HG03565 (cell line): ENCODE measurements at regions not wholly inside any gene's neighbourhood (a gene's known extent, or its start where the extent isn't known, plus 50 kb on each side); places are given as distances from the start of the nearest gene placed in this dataset.
"Not testable (repeated sequence)": the region's sequence is repeated elsewhere in the genome, so short reads cannot be mapped to it uniquely, and the experiment has no call there.

Source experiments
- ATAC-seq: cut with Tn5 transposase; IDR thresholded peaks from one replicate; pipeline ENCODE4 v1.9.1; 2021; ENCODE audit warnings: mild to moderate bottlenecking, moderate library complexity; ENCODE audit not compliant: unreplicated experiment

- ATAC-seq: no peak
Measured at GRCh38 chr13:63838366-63839110, 2422.9 kb upstream of the PCDH20 start.

GRCh38 chr13:63837701-63838100, 2422.1 kb upstream of the PCDH20 start:
- ATAC-seq: not testable (repeated sequence)

GRCh38 chr13:63829609-63830008, 2414.0 kb upstream of the PCDH20 start:
- ATAC-seq: not testable (repeated sequence)

DNA sequence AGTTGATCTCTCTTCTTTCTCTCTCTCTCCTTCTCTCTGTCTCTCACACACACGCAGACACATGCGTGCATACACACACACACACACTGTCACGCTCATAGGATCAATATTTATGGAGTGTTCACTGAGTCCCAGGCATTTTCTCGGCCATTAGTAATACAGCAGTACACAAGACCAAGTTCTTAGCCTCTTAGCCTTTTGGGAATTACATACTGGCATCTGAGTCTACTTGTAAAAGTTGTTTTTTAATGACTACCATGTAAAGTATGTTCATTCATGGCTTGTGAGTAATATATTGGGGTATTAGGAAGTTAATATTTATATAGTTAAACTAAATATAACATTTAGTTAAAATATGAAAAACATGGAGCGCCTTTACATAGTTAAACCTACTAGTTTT, 2406.1 kb upstream of the PCDH20 start:
- ATAC-seq: not testable (repeated sequence)

GRCh38 chr13:63811428-63812004, 2395.9 kb upstream of the PCDH20 start:
- not testable (repeated sequence) for ATAC-seq

DNA sequence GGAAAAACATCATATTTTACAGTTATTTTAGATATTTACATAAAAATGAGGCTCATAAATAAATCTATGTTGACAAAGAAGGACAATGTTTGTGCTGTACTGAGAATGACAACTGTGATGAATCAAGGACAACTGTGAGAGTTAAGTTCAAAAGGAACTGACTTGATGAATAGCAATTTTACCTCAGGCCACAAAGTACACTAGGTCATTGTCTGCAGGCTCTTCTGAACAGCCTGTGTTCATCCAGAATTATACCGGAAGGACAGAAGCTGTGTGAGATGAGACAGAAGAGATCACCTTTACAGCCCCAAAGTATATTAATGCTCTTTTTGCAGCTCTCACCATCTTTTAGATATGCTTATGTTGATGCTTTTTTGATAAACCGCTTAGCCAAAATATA, 2375.5 kb upstream of the PCDH20 start:
- ATAC-seq: not testable (repeated sequence)

DNA sequence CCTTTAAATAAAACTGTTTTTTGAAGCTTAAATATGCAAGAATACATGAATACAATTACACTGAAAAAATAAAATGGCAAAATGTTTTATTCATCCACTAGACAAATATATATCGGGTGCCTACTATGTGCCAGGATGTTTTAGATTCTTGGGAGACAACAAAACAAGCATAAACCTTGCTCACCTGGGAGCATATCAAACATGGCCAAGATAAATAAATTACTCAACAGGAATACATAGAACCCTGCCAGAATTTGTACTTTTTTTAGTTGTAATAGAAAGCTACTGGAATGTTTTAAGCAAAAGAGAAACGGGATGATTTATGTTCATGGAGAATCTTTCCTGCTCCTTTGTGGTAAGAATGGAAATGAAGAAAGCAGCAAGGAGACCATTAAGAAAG, 2358.5 kb upstream of the PCDH20 start:
- no peak for ATAC-seq

DNA sequence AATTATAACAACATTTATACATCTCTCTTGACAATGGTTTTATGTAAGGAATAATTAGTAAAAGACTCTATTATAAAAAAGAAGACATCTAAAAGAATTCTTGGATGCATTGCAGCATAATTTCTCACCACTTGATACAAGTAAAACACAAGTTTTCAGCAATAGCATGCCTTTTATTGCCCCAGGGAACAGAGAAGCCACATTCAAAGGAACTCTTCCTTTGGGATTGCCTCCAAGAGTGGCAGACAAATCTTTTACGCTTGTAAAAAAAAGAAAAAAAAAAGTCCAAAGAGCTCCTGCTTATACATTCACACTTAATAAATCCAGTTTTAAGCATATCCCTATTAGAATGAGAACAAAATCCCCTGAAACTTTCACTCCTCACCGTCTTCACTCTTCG, 2357.8 kb upstream of the PCDH20 start:
- no peak for ATAC-seq

DNA sequence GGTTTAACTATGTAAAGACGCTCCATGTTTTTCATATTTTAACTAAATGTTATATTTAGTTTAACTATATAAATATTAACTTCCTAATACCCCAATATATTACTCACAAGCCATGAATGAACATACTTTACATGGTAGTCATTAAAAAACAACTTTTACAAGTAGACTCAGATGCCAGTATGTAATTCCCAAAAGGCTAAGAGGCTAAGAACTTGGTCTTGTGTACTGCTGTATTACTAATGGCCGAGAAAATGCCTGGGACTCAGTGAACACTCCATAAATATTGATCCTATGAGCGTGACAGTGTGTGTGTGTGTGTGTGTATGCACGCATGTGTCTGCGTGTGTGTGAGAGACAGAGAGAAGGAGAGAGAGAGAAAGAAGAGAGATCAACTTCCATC, 2342.0 kb upstream of the PCDH20 start:
- ATAC-seq: not testable (repeated sequence)

DNA sequence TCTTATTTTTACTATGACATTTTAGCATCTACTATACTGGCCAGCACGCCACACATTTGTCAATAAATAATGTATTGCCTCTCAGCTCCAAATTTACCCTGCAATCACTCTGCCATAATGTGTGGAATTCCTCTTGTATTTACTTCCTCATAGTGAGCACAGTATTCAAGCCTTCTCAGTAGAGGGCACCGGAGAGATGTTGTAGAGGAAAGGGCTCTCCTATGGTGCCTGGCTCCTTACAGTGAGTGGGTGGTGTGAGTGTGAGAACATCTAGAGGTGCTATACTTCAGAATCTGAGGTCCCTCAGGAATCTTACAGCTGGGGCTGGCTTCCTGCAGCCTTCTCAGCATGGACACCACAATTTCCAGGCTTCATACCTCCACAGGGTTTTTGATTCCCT, 2334.2 kb upstream of the PCDH20 start:
- not testable (repeated sequence) for ATAC-seq

DNA sequence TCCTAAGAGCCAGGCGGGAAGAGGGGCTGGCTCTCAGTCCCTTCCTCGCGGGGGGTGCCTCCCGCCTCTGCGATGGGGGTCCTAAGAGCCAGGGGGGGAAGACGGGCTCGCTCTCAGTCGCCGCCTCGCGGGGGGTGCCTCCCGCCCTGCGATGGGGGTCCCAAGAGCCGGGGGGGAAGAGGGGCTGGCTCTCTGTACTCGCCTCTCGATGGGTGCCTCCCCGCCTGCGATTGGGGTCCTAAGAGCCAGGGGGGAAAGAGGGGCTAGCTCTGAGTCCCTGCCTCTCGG, 2326.1 kb upstream of the PCDH20 start:
- ATAC-seq: not testable (repeated sequence)

DNA sequence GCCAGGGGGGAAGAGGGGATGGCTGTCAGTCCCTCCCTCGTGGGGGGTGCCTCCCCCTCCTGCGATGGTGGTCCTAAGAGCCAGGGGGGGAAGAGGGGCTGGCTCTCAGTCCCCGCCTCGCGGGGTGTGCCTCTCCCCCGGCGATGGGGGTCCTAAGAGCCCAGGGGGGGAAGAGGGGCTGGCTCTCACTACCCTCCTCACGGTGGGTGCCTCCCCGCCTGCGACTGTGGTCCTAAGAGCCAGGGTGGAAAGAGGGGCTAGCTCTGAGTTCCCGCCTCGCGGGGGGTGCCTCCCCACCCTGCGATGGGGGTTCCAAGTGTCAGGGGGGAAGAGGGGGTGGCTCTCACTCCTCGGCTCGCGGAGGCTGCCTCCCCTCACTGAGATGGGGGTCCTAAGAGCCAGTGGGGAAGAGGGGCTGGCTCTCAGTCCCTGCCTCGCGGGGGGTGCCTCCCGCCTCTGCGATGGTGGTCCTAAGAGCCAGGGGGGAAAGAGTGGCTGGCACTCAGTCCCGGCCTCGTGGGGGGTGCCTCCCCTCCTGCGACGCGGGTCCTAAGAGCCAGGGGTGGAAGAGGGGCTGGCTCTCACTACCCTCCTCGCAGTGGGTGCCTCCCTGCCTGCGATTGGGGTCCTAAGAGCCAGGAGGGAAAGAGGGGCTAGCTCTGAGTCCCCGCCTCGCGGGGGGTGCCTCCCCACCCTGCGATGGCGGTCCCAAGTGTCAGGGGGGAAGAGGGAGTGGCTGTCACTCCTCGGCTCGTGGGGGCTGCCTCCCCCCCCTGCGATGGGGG, 2325.6 kb upstream of the PCDH20 start:
- ATAC-seq: no peak

DNA sequence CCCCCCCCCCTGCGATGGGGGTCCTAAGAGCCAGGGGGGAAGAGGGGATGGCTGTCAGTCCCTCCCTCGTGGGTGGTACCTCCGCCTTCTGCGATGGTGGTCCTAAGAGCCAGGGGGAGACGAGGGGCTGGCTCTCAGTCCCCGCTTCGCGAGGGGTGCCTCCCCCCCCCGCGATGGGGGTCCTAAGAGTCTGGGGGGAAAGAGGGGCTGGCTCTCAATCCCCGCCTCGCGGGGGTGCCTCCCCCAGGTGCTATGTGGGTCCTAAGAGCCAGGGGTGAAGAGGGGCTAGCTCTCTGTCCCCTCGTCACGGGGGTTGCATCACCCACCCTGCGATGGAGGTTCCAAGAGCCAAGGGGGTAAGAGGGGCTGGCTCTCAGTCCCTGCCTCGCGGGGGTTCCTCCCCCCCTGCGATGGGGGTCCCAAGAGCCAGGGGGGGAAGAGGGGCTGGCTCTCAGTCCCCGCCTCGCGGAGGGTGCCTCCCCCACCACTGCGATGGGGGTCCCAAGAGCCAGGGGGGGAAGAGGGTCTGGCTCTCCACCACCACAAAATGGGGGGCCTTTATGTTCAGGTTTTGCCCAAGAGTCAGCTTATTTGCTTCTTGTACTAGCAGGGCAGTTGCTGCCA, 2323.6 kb upstream of the PCDH20 start:
- not testable (repeated sequence) for ATAC-seq

DNA sequence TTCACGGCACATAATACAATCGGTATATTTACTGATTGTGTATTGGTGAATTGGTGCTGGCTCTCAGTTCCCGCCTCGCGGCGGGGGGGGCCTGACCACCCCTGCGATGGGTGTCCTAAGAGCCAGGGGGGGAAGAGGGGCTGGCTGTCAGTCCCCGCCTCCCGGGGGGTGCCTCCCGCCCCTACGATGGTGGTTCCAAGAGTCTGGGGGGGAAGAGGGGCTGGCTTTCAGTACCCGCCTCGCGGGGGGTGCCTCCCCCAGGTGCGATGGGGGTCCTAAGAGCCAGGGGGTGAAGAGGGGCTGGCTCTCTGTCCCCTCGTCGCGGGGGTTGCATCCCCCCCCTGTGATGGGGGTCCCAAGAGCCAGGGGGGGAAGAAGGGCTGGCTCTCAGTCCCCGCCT, 2321.8 kb upstream of the PCDH20 start:
- no peak for ATAC-seq

GRCh38 chr13:63731896-63732295, 2316.2 kb upstream of the PCDH20 start:
- no peak for ATAC-seq

- not testable (repeated sequence) for ATAC-seq
Measured at GRCh38 chr13:63712159-63712558, 2296.5 kb upstream of the PCDH20 start.

DNA sequence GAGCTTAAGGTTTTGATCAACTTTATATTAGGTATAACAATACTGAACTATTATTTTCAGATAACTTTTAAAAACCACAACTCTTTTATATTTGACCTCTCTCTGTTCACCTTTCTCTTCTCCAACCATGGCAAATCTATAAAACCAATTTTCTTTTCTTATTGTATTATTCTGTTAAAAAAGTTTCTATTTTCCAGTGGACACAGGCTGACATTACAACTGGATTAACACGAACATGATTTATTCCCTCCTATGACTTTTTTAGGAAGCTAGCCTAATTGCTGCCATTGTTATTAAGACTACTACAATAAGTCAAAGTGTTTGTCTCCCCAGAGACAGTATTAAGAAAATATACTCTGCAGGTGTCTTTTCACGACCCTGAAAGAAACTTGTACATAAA, 2291.1 kb upstream of the PCDH20 start:
- ATAC-seq: no peak

GRCh38 chr13:63704521-63704920, 2288.9 kb upstream of the PCDH20 start:
- no peak for ATAC-seq

DNA sequence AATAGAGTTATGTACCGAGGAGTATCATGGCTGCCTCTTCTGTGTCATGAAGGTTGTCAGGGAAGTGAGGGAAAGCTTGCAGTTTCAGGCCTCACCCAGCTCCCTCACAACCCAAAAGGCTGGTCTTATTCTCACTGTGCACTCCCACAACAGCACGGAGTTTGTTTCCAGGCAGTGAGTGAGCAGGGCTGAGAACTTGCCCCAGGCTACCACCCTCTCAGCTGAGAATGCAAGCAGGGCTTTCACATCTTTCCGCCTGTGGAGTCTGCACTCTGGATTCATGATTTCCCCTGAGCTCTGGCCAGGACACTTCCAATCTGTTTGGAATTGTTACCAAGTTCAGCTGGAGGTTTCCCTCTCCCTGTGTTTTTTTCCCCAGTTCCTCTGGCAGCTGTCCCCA, 2284.7 kb upstream of the PCDH20 start:
- ATAC-seq: no peak

- no peak for ATAC-seq
Measured at GRCh38 chr13:63699948-63700347, 2284.3 kb upstream of the PCDH20 start.

GRCh38 chr13:63696055-63696454, 2280.4 kb upstream of the PCDH20 start:
- ATAC-seq: no peak

DNA sequence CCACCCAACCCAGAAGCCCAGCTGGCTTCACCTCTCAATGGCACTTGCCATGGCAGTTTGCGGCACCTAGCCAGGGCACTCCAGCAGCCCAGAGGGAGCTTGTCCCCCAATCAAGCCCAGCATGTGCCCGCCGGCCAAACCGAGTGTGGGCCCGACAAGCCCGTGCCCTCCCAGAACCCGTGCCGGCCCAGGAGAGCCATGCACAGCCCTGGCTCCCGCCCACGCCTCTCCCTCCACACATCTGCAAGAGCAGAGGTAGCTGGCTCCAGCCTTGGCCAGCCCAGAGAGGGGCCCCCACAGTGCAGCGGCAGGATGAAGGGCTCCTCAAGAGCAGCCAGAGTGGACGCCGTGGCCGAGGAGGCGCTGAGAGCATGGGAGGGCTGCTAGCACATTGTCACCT, 2278.0 kb upstream of the PCDH20 start:
- ATAC-seq: no peak
